Liver (tissue), 8 donors: ENCODE measurements at regions not wholly inside any gene's neighbourhood (a gene's known extent, or its start where the extent isn't known, plus 50 kb on each side); places are given as distances from the start of the nearest gene placed in this dataset.

Source experiments
- DNase-seq: peaks from one replicate; pipeline ENCODE4 v3.0.0-alpha.2; 2017; ENCODE audit warnings: low spot score
- H3K27ac ChIP-seq, 2 donors: one replicate each; pipeline ENCODE4 v1.7.0; 2013; ENCODE audit warnings: inconsistent platforms in 2 of 2, low read length in 2 of 2, control low read depth in 1 of 2, low read depth in 1 of 2, mild to moderate bottlenecking in 1 of 2
- H3K27me3 ChIP-seq, 4 donors: one replicate each; pipeline versions ENCODE4 v1.6.1 to v1.7.0; 2013; ENCODE audit warnings: low read length in 3 of 4, inconsistent platforms in 1 of 4, mild to moderate bottlenecking in 1 of 4, moderate library complexity in 1 of 4; ENCODE audit not compliant: control insufficient read depth in 4 of 4, insufficient read depth in 4 of 4
- H3K36me3 ChIP-seq, 4 donors: one replicate each; pipeline versions ENCODE4 v1.6.1 to v1.7.0; 2013; ENCODE audit warnings: low read length in 3 of 4, mild to moderate bottlenecking in 3 of 4, low read depth in 1 of 4, moderate library complexity in 1 of 4; ENCODE audit not compliant: control insufficient read depth in 4 of 4, insufficient read depth in 3 of 4
- H3K4me1 ChIP-seq, 4 donors: one replicate each; pipeline versions ENCODE4 v1.6.1 to v1.7.0; 2013; ENCODE audit warnings: low read length in 3 of 4, mild to moderate bottlenecking in 3 of 4, moderate library complexity in 1 of 4; ENCODE audit not compliant: control insufficient read depth in 4 of 4, insufficient read depth in 4 of 4
- H3K4me3 ChIP-seq, 3 donors: one replicate each; pipeline versions ENCODE4 v1.6.1 to v1.7.0; 2013; ENCODE audit warnings: low read length in 3 of 3, control low read depth in 1 of 3, low read depth in 1 of 3, mild to moderate bottlenecking in 1 of 3
- H3K9ac ChIP-seq, 2 donors: one replicate each; pipeline ENCODE4 v1.7.0; 2013; ENCODE audit warnings: low read length in 2 of 2, mild to moderate bottlenecking in 2 of 2, moderate library complexity in 2 of 2, control low read depth in 1 of 2, low read depth in 1 of 2
- H3K9me3 ChIP-seq, 4 donors: one replicate each; pipeline versions ENCODE4 v1.6.1 to v1.7.0; 2013; ENCODE audit warnings: low read length in 3 of 4; ENCODE audit not compliant: control insufficient read depth in 4 of 4
- EGR1 ChIP-seq, 2 donors: IDR thresholded peaks; 2 replicates each; pipeline ENCODE4 v1.6.1; 2016 to 2018; ENCODE audit warnings: antibody characterized with exemption in 2 of 2, low read depth in 2 of 2
- FOXA1 ChIP-seq: IDR thresholded peaks from 2 replicates; pipeline ENCODE4 v1.6.1; 2016; ENCODE audit warnings: antibody characterized with exemption
- FOXA2 ChIP-seq: IDR thresholded peaks from 2 replicates; pipeline ENCODE4 v1.6.1; 2016; ENCODE audit warnings: antibody characterized with exemption
- GABPA ChIP-seq, 2 donors: IDR thresholded peaks in 1 of 2; conservative IDR thresholded peaks in 1 of 2; 2 replicates each; pipeline ENCODE4 v1.6.1; 2016; ENCODE audit warnings: antibody characterized with exemption in 2 of 2, mild to moderate bottlenecking in 1 of 2, moderate library complexity in 1 of 2
- HNF4A ChIP-seq, 2 donors: conservative IDR thresholded peaks; 2 replicates each; pipeline ENCODE4 v1.6.1; 2016; ENCODE audit warnings: antibody characterized with exemption in 2 of 2, mild to moderate bottlenecking in 2 of 2
- HNF4G ChIP-seq: IDR thresholded peaks from 2 replicates; pipeline ENCODE4 v1.6.1; 2016; ENCODE audit warnings: antibody characterized with exemption
- JUND ChIP-seq, 2 donors: IDR thresholded peaks; 2 replicates each; pipeline ENCODE4 v1.6.1; 2016; ENCODE audit warnings: antibody characterized with exemption in 2 of 2
- NR2F2 ChIP-seq: IDR thresholded peaks from 2 replicates; pipeline ENCODE4 v1.6.1; 2016; ENCODE audit warnings: antibody characterized with exemption
- RAD21 ChIP-seq, 2 donors: IDR thresholded peaks; 2 replicates each; pipeline ENCODE4 v1.6.1; 2016; ENCODE audit warnings: antibody characterized with exemption in 2 of 2, mild to moderate bottlenecking in 2 of 2
- RXRA ChIP-seq, 2 donors: IDR thresholded peaks; 2 replicates each; pipeline ENCODE4 v1.6.1; 2017 to 2018; ENCODE audit warnings: antibody characterized with exemption in 2 of 2, mild to moderate bottlenecking in 1 of 2
- SP1 ChIP-seq: IDR thresholded peaks from 2 replicates; pipeline ENCODE4 v1.6.1; 2018; ENCODE audit warnings: antibody characterized with exemption, mild to moderate bottlenecking
- TAF1 ChIP-seq: conservative IDR thresholded peaks from 2 replicates; pipeline ENCODE4 v1.6.1; 2016; ENCODE audit warnings: antibody characterized with exemption, mild to moderate bottlenecking
- YY1 ChIP-seq: IDR thresholded peaks from 2 replicates; pipeline ENCODE4 v1.6.1; 2016; ENCODE audit warnings: antibody characterized with exemption, mild to moderate bottlenecking
- WGBS: extraction: QIAGEN DNeasy Blood & Tissue Kit; methylation state at CpG from one replicate; pipeline ENCODE4 v1.1.7; 2013; 5-methylcytosine and 5-hydroxymethylcytosine counted together
- TF ChIP-seq, protein P1 (sequence below): IDR thresholded peaks from 2 replicates; pipeline ENCODE4 v1.6.1; 2016; ENCODE audit warnings: antibody characterized with exemption
- TF ChIP-seq, protein P2 (sequence below): IDR thresholded peaks from 2 replicates; pipeline ENCODE4 v1.6.1; 2016; ENCODE audit warnings: antibody characterized with exemption
- TF ChIP-seq, protein P3 (sequence below): IDR thresholded peaks from 2 replicates; pipeline ENCODE4 v1.6.1; 2016; ENCODE audit warnings: antibody characterized with exemption
- TF ChIP-seq, protein P4 (sequence below): IDR thresholded peaks from 2 replicates; pipeline ENCODE4 v1.6.1; 2016; ENCODE audit warnings: antibody characterized with exemption, mild to moderate bottlenecking
- TF ChIP-seq, protein P5 (sequence below): fragments of 150-350 bp; IDR thresholded peaks from 2 replicates; pipeline ENCODE4 v1.5.1; 2017; ENCODE audit warnings: improper control_type of control experiment, low read depth, low read length; ENCODE audit not compliant: missing input control
- donor health status: healthy.
- donor health status: healthy.
- donor health status: healthy.
- donor health status: healthy.
- donor health status: healthy.

DNA sequence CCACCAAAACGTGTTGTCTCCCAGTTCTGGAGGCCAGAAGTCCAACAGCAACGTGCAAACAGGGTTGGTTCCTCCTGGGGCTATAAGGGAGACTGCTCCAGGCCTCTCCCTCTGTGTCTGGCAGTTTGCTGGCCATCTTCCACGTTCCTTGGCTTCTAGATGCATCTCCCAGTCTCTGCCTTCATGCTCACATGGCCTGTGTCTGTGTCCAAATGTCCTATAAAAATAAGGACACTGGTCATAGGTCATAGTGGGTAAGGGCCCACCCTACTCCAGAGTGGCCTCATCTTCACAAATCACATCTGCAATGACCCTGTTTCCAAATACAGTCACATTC lies 69.4 kb upstream of the TAF1B start:
- no peak for DNase-seq
- H3K9ac ChIP-seq: no peak overlapping the region
- H3K4me1 ChIP-seq: peaks cover 0 to 9% (median 0%) of the 10 kb centered on the region in 4 donors
- no peak overlapping the region for H3K4me3 ChIP-seq
- no peaks in the 10 kb centered on the region for H3K9me3 ChIP-seq
- no peaks in the 10 kb centered on the region for H3K36me3 ChIP-seq
- 41% methylated on average over 3 of the region's 3 CpGs for WGBS
- H3K27me3 ChIP-seq: no peaks in the 10 kb centered on the region
- no peak overlapping the region for H3K27ac ChIP-seq
- TF ChIP-seq, protein P1, sequence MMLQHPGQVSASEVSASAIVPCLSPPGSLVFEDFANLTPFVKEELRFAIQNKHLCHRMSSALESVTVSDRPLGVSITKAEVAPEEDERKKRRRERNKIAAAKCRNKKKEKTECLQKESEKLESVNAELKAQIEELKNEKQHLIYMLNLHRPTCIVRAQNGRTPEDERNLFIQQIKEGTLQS: no peak
- TF ChIP-seq RAD21 (IDR thresholded peaks at IDR 0.05) (no peak), TAF1 (no peak), FOXA1 (no peak), JUND (IDR thresholded peaks at IDR 0.05) (no peak), EGR1 (IDR thresholded peaks at IDR 0.05; ENCODE audit: low read depth in 2 of 2) (no peak), SP1 (no peak), FOXA2 (no peak), YY1 (no peak), HNF4A (conservative IDR thresholded peaks at IDR 0.05) (no peak), RXRA (IDR thresholded peaks at IDR 0.05) (no peak), NR2F2 (no peak), HNF4G (no peak), GABPA (IDR thresholded peaks at IDR 0.05 in 1 of 2, conservative IDR thresholded peaks at IDR 0.05 in 1 of 2) (no peak)
- TF ChIP-seq, protein P2, sequence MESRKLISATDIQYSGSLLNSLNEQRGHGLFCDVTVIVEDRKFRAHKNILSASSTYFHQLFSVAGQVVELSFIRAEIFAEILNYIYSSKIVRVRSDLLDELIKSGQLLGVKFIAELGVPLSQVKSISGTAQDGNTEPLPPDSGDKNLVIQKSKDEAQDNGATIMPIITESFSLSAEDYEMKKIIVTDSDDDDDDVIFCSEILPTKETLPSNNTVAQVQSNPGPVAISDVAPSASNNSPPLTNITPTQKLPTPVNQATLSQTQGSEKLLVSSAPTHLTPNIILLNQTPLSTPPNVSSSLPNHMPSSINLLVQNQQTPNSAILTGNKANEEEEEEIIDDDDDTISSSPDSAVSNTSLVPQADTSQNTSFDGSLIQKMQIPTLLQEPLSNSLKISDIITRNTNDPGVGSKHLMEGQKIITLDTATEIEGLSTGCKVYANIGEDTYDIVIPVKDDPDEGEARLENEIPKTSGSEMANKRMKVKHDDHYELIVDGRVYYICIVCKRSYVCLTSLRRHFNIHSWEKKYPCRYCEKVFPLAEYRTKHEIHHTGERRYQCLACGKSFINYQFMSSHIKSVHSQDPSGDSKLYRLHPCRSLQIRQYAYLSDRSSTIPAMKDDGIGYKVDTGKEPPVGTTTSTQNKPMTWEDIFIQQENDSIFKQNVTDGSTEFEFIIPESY: no peak
- TF ChIP-seq, protein P3, sequence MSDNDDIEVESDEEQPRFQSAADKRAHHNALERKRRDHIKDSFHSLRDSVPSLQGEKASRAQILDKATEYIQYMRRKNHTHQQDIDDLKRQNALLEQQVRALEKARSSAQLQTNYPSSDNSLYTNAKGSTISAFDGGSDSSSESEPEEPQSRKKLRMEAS: no peak
- TF ChIP-seq, protein P4, sequence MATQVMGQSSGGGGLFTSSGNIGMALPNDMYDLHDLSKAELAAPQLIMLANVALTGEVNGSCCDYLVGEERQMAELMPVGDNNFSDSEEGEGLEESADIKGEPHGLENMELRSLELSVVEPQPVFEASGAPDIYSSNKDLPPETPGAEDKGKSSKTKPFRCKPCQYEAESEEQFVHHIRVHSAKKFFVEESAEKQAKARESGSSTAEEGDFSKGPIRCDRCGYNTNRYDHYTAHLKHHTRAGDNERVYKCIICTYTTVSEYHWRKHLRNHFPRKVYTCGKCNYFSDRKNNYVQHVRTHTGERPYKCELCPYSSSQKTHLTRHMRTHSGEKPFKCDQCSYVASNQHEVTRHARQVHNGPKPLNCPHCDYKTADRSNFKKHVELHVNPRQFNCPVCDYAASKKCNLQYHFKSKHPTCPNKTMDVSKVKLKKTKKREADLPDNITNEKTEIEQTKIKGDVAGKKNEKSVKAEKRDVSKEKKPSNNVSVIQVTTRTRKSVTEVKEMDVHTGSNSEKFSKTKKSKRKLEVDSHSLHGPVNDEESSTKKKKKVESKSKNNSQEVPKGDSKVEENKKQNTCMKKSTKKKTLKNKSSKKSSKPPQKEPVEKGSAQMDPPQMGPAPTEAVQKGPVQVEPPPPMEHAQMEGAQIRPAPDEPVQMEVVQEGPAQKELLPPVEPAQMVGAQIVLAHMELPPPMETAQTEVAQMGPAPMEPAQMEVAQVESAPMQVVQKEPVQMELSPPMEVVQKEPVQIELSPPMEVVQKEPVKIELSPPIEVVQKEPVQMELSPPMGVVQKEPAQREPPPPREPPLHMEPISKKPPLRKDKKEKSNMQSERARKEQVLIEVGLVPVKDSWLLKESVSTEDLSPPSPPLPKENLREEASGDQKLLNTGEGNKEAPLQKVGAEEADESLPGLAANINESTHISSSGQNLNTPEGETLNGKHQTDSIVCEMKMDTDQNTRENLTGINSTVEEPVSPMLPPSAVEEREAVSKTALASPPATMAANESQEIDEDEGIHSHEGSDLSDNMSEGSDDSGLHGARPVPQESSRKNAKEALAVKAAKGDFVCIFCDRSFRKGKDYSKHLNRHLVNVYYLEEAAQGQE: no peak
- TF ChIP-seq, protein P5, sequence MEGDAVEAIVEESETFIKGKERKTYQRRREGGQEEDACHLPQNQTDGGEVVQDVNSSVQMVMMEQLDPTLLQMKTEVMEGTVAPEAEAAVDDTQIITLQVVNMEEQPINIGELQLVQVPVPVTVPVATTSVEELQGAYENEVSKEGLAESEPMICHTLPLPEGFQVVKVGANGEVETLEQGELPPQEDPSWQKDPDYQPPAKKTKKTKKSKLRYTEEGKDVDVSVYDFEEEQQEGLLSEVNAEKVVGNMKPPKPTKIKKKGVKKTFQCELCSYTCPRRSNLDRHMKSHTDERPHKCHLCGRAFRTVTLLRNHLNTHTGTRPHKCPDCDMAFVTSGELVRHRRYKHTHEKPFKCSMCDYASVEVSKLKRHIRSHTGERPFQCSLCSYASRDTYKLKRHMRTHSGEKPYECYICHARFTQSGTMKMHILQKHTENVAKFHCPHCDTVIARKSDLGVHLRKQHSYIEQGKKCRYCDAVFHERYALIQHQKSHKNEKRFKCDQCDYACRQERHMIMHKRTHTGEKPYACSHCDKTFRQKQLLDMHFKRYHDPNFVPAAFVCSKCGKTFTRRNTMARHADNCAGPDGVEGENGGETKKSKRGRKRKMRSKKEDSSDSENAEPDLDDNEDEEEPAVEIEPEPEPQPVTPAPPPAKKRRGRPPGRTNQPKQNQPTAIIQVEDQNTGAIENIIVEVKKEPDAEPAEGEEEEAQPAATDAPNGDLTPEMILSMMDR: no peak
